ENCODE measurements at regions not wholly inside any gene's neighbourhood (a gene's known extent, or its start where the extent isn't known, plus 50 kb on each side); places are given as distances from the start of the nearest gene placed in this dataset.

DNA sequence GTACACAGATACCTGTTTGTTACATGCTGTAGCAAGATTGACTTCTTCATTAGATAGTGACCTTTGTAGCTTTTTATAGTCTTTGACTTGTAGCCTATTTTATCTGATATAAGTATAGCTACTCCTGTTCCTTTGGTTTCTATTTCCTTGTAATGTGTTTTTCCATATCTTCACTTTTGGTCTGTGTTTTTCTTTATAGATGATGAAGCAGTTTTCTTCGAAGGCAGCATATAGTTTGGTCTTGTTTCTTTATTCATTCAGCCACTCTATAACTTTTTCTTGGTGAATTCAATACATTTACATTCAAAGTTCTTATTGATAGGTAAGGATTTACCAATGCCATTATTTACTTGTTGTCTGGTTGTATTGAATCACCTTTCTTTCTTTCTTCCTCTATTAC, 1357.3 kb upstream of the EYS start (continued):
- TF ChIP-seq, protein P1, sequence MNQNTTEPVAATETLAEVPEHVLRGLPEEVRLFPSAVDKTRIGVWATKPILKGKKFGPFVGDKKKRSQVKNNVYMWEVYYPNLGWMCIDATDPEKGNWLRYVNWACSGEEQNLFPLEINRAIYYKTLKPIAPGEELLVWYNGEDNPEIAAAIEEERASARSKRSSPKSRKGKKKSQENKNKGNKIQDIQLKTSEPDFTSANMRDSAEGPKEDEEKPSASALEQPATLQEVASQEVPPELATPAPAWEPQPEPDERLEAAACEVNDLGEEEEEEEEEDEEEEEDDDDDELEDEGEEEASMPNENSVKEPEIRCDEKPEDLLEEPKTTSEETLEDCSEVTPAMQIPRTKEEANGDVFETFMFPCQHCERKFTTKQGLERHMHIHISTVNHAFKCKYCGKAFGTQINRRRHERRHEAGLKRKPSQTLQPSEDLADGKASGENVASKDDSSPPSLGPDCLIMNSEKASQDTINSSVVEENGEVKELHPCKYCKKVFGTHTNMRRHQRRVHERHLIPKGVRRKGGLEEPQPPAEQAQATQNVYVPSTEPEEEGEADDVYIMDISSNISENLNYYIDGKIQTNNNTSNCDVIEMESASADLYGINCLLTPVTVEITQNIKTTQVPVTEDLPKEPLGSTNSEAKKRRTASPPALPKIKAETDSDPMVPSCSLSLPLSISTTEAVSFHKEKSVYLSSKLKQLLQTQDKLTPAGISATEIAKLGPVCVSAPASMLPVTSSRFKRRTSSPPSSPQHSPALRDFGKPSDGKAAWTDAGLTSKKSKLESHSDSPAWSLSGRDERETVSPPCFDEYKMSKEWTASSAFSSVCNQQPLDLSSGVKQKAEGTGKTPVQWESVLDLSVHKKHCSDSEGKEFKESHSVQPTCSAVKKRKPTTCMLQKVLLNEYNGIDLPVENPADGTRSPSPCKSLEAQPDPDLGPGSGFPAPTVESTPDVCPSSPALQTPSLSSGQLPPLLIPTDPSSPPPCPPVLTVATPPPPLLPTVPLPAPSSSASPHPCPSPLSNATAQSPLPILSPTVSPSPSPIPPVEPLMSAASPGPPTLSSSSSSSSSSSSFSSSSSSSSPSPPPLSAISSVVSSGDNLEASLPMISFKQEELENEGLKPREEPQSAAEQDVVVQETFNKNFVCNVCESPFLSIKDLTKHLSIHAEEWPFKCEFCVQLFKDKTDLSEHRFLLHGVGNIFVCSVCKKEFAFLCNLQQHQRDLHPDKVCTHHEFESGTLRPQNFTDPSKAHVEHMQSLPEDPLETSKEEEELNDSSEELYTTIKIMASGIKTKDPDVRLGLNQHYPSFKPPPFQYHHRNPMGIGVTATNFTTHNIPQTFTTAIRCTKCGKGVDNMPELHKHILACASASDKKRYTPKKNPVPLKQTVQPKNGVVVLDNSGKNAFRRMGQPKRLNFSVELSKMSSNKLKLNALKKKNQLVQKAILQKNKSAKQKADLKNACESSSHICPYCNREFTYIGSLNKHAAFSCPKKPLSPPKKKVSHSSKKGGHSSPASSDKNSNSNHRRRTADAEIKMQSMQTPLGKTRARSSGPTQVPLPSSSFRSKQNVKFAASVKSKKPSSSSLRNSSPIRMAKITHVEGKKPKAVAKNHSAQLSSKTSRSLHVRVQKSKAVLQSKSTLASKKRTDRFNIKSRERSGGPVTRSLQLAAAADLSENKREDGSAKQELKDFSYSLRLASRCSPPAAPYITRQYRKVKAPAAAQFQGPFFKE (tag by site-specific recombination; IDR thresholded peaks at IDR 0.05; ENCODE audit: borderline replicate concordance), result no peak
- TF ChIP-seq ZBTB10 (tag by site-specific recombination; IDR thresholded peaks at IDR 0.05) (no peak), ZNF138 (tag by site-specific recombination; IDR thresholded peaks at IDR 0.05; ENCODE audit: borderline replicate concordance) (no peak)
- TF ChIP-seq, protein P2, sequence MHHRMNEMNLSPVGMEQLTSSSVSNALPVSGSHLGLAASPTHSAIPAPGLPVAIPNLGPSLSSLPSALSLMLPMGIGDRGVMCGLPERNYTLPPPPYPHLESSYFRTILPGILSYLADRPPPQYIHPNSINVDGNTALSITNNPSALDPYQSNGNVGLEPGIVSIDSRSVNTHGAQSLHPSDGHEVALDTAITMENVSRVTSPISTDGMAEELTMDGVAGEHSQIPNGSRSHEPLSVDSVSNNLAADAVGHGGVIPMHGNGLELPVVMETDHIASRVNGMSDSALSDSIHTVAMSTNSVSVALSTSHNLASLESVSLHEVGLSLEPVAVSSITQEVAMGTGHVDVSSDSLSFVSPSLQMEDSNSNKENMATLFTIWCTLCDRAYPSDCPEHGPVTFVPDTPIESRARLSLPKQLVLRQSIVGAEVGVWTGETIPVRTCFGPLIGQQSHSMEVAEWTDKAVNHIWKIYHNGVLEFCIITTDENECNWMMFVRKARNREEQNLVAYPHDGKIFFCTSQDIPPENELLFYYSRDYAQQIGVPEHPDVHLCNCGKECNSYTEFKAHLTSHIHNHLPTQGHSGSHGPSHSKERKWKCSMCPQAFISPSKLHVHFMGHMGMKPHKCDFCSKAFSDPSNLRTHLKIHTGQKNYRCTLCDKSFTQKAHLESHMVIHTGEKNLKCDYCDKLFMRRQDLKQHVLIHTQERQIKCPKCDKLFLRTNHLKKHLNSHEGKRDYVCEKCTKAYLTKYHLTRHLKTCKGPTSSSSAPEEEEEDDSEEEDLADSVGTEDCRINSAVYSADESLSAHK (tag by site-specific recombination; IDR thresholded peaks at IDR 0.05), result no peak
- TF ChIP-seq, protein P3, sequence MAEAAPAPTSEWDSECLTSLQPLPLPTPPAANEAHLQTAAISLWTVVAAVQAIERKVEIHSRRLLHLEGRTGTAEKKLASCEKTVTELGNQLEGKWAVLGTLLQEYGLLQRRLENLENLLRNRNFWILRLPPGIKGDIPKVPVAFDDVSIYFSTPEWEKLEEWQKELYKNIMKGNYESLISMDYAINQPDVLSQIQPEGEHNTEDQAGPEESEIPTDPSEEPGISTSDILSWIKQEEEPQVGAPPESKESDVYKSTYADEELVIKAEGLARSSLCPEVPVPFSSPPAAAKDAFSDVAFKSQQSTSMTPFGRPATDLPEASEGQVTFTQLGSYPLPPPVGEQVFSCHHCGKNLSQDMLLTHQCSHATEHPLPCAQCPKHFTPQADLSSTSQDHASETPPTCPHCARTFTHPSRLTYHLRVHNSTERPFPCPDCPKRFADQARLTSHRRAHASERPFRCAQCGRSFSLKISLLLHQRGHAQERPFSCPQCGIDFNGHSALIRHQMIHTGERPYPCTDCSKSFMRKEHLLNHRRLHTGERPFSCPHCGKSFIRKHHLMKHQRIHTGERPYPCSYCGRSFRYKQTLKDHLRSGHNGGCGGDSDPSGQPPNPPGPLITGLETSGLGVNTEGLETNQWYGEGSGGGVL (tag by site-specific recombination; IDR thresholded peaks at IDR 0.05), result no peak

GRCh38 chr6:67047996-67048395, 1341.0 kb upstream of the EYS start:
- H3K9me3 ChIP-seq (ENCODE audit: control insufficient read depth, insufficient read depth, low read depth, low read length), result no peaks in the 10 kb centered on the region
- H3K4me1 ChIP-seq (ENCODE audit: control insufficient read depth, insufficient read depth, low read length), result no peaks in the 10 kb centered on the region
- ChIA-PET POLR2A (no interaction called here), CTCF (no interaction called here)
- no peak overlapping the region for H3K27ac ChIP-seq (ENCODE audit: extremely low read depth, low read depth, low read length)
- no peak for TF ChIP-seq ZNF221 (tag by site-specific recombination; IDR thresholded peaks at IDR 0.05; ENCODE audit: borderline replicate concordance)
- TF ChIP-seq GLIS1 (tag by site-specific recombination; IDR thresholded peaks at IDR 0.05), result no peak
- TF ChIP-seq TSHZ1 (tag by site-specific recombination; IDR thresholded peaks at IDR 0.05; ENCODE audit: borderline replicate concordance), result no peak
- no peak for TF ChIP-seq ZNF777 (tag by site-specific recombination; IDR thresholded peaks at IDR 0.05; ENCODE audit: borderline replicate concordance)
- no peak for TF ChIP-seq ZNF114 (tag by site-specific recombination; IDR thresholded peaks at IDR 0.05)
- no peak for TF ChIP-seq ZNF175 (tag by site-specific recombination; IDR thresholded peaks at IDR 0.05)
- no peak overlapping the region for H3K4me3 ChIP-seq (ENCODE audit: low read depth, low read length)
- H3K36me3 ChIP-seq (ENCODE audit: control insufficient read depth in 2 of 2, insufficient read depth in 1 of 2, low read length in 2 of 2), result no peaks in the 10 kb centered on the region

Data from HEK293 (cell line).